Effector memory CD8-positive, alpha-beta T cell (primary cell): ENCODE measurements at regions not wholly inside any gene's neighbourhood (a gene's known extent, or its start where the extent isn't known, plus 50 kb on each side); places are given as distances from the start of the nearest gene placed in this dataset.

Source experiments
- ATAC-seq: fragments of 150-1000 bp; cut with Tn5 transposase; replicated peaks from 2 replicates; pipeline ENCODE4 v1.10.0; 2021; ENCODE audit warnings: mild to moderate bottlenecking, moderate library complexity
- DNase-seq, 3 experiments: peaks; one replicate each; pipeline ENCODE4 v3.0.0; 2021
- H3K27ac Mint-ChIP-seq, 2 donors: one replicate each; pipeline ENCODE4 v1.8.0; 2022; ENCODE audit warnings: mild to moderate bottlenecking in 2 of 2, mixed read lengths in 2 of 2, moderate library complexity in 2 of 2
- H3K27me3 Mint-ChIP-seq, 2 donors: one replicate each; pipeline ENCODE4 v1.8.0; 2022; ENCODE audit warnings: mixed read lengths in 2 of 2
- H3K36me3 Mint-ChIP-seq: one replicate; pipeline ENCODE4 v1.8.0; 2022; ENCODE audit warnings: mild to moderate bottlenecking, moderate library complexity, mixed read lengths; ENCODE audit not compliant: insufficient read depth
- H3K4me1 Mint-ChIP-seq, 2 donors: one replicate each; pipeline ENCODE4 v1.8.0; 2022; ENCODE audit warnings: low read depth in 2 of 2, mixed read lengths in 2 of 2
- H3K4me3 Mint-ChIP-seq, 2 donors: one replicate each; pipeline ENCODE4 v1.8.0; 2022; ENCODE audit warnings: mild to moderate bottlenecking in 2 of 2, mixed read lengths in 2 of 2, moderate library complexity in 2 of 2
- H3K9me3 Mint-ChIP-seq, 2 donors: one replicate each; pipeline ENCODE4 v1.8.0; 2022; ENCODE audit warnings: mixed read lengths in 2 of 2

GRCh38 chr2:100645695-100646429, 83.1 kb downstream of the PDCL3 start:
- Mint-ChIP-seq H3K36me3 (no peaks in the 10 kb centered on the region), H3K27me3 (peaks cover 0 to 11% of the 10 kb centered on the region in 2 donors), H3K9me3 (peaks cover 0 to 3% of the 10 kb centered on the region in 2 donors), H3K27ac (no peak overlapping the region), H3K4me3 (no peak overlapping the region), H3K4me1 (peaks cover 28 to 35% of the 10 kb centered on the region in 2 donors)
- DNase-seq (no peak), ATAC-seq (no peak)

GRCh38 chr2:100647709-100648108, 84.9 kb downstream of the PDCL3 start:
- Mint-ChIP-seq H3K27me3 (peaks cover 0 to 11% of the 10 kb centered on the region in 2 donors), H3K4me3 (no peak overlapping the region), H3K4me1 (peaks cover 19 to 28% of the 10 kb centered on the region in 2 donors), H3K27ac (no peak overlapping the region), H3K9me3 (peaks cover 0 to 3% of the 10 kb centered on the region in 2 donors), H3K36me3 (no peaks in the 10 kb centered on the region)
- no peak for ATAC-seq
- no peak for DNase-seq

- Mint-ChIP-seq H3K36me3 (no peaks in the 10 kb centered on the region), H3K27ac (peak overlapping the region in 1 of 2 donors; percentile 2), H3K9me3 (peaks cover 0 to 3% of the 10 kb centered on the region in 2 donors), H3K27me3 (peaks cover 5 to 17% of the 10 kb centered on the region in 2 donors), H3K4me1 (peaks cover 5 to 11% of the 10 kb centered on the region in 2 donors), H3K4me3 (peak overlapping the region in 1 of 2 donors; percentile 13)
- no peak for DNase-seq
- ATAC-seq: no peak
These were observed 87.4 kb downstream of the PDCL3 start for GRCh38 chr2:100650151-100650550.

GRCh38 chr2:100653449-100654035, 90.7 kb downstream of the PDCL3 start:
- Mint-ChIP-seq H3K36me3 (no peaks in the 10 kb centered on the region), H3K9me3 (no peaks in the 10 kb centered on the region), H3K27ac (no peak overlapping the region), H3K4me3 (no peak overlapping the region), H3K27me3 (peaks cover 13 to 26% of the 10 kb centered on the region in 2 donors), H3K4me1 (peaks cover 5 to 7% of the 10 kb centered on the region in 2 donors)
- peak; percentile 16 for ATAC-seq
- no peak for DNase-seq

- Mint-ChIP-seq H3K4me3 (no peak overlapping the region), H3K27ac (no peak overlapping the region), H3K27me3 (peaks cover 12 to 35% of the 10 kb centered on the region in 2 donors), H3K36me3 (no peaks in the 10 kb centered on the region), H3K9me3 (no peaks in the 10 kb centered on the region), H3K4me1 (peaks cover 4 to 7% of the 10 kb centered on the region in 2 donors)
- DNase-seq (no peak), ATAC-seq (no peak)
These were observed 91.8 kb downstream of the PDCL3 start for GRCh38 chr2:100654611-100655010.

GRCh38 chr2:100655446-100655845, 92.7 kb downstream of the PDCL3 start:
- H3K36me3 Mint-ChIP-seq: no peaks in the 10 kb centered on the region

GRCh38 chr2:100655936-100656534, 93.2 kb downstream of the PDCL3 start:
- no peaks in the 10 kb centered on the region for H3K36me3 Mint-ChIP-seq
- H3K27me3 Mint-ChIP-seq: peaks cover 12 to 44% of the 10 kb centered on the region in 2 donors
- H3K4me1 Mint-ChIP-seq: no peaks in the 10 kb centered on the region
- no peak for ATAC-seq
- no peak overlapping the region for H3K4me3 Mint-ChIP-seq
- H3K27ac Mint-ChIP-seq: no peak overlapping the region
- no peaks in the 10 kb centered on the region for H3K9me3 Mint-ChIP-seq
- DNase-seq: no peak

More at GRCh38 chr2:100655446-100655845, 92.7 kb downstream of the PDCL3 start:
- Mint-ChIP-seq H3K27ac (no peak overlapping the region), H3K27me3 (peaks cover 12 to 43% of the 10 kb centered on the region in 2 donors), H3K4me1 (no peaks in the 10 kb centered on the region), H3K9me3 (no peaks in the 10 kb centered on the region), H3K4me3 (no peak overlapping the region)
- DNase-seq: no peak
- ATAC-seq: no peak

GRCh38 chr2:100658017-100658416, 95.2 kb downstream of the PDCL3 start:
- Mint-ChIP-seq H3K36me3 (no peaks in the 10 kb centered on the region), H3K27ac (no peak overlapping the region), H3K4me1 (no peaks in the 10 kb centered on the region), H3K9me3 (no peaks in the 10 kb centered on the region), H3K27me3 (peaks cover 19 to 54% of the 10 kb centered on the region in 2 donors), H3K4me3 (no peak overlapping the region)
- ATAC-seq (no peak), DNase-seq (no peak)

- Mint-ChIP-seq H3K27me3 (peaks cover 7 to 41% of the 10 kb centered on the region in 2 donors), H3K27ac (no peak overlapping the region), H3K36me3 (no peaks in the 10 kb centered on the region), H3K9me3 (no peaks in the 10 kb centered on the region), H3K4me3 (no peak overlapping the region), H3K4me1 (no peaks in the 10 kb centered on the region)
- ATAC-seq (no peak), DNase-seq (no peak)
These were observed 98.2 kb downstream of the PDCL3 start for GRCh38 chr2:100660851-100661584.

GRCh38 chr2:100662866-100663265, 100.1 kb downstream of the PDCL3 start:
- Mint-ChIP-seq H3K27ac (no peak overlapping the region), H3K4me3 (no peak overlapping the region), H3K4me1 (no peaks in the 10 kb centered on the region), H3K36me3 (no peaks in the 10 kb centered on the region), H3K27me3 (peaks cover 10 to 35% of the 10 kb centered on the region in 2 donors), H3K9me3 (no peaks in the 10 kb centered on the region)
- no peak for DNase-seq
- ATAC-seq: no peak

- no peak overlapping the region for H3K27ac Mint-ChIP-seq
- H3K36me3 Mint-ChIP-seq: no peaks in the 10 kb centered on the region
- H3K27me3 Mint-ChIP-seq: peaks cover 19 to 26% of the 10 kb centered on the region in 2 donors
- no peak overlapping the region for H3K4me3 Mint-ChIP-seq
- ATAC-seq (no peak), DNase-seq (no peak)
- no peaks in the 10 kb centered on the region for H3K9me3 Mint-ChIP-seq
- no peaks in the 10 kb centered on the region for H3K4me1 Mint-ChIP-seq
These were observed 101.4 kb downstream of the PDCL3 start for GRCh38 chr2:100664021-100664755.

- Mint-ChIP-seq H3K36me3 (no peaks in the 10 kb centered on the region), H3K4me3 (no peak overlapping the region), H3K27ac (no peak overlapping the region), H3K4me1 (no peaks in the 10 kb centered on the region), H3K27me3 (peaks cover 21 to 23% of the 10 kb centered on the region in 2 donors), H3K9me3 (no peaks in the 10 kb centered on the region)
- DNase-seq: no peak
- ATAC-seq: no peak
These were observed 101.9 kb downstream of the PDCL3 start for GRCh38 chr2:100664756-100665101.

- Mint-ChIP-seq H3K9me3 (no peaks in the 10 kb centered on the region), H3K27me3 (peaks cover 24 to 31% of the 10 kb centered on the region in 2 donors), H3K4me3 (no peak overlapping the region), H3K27ac (no peak overlapping the region), H3K4me1 (no peaks in the 10 kb centered on the region), H3K36me3 (peaks cover 2% of the 10 kb centered on the region)
- DNase-seq (no peak), ATAC-seq (no peak)
These were observed 104.2 kb downstream of the PDCL3 start for GRCh38 chr2:100666996-100667395.
